ENCODE measurements at regions not wholly inside any gene's neighbourhood (a gene's known extent, or its start where the extent isn't known, plus 50 kb on each side); places are given as distances from the start of the nearest gene placed in this dataset.

DNA sequence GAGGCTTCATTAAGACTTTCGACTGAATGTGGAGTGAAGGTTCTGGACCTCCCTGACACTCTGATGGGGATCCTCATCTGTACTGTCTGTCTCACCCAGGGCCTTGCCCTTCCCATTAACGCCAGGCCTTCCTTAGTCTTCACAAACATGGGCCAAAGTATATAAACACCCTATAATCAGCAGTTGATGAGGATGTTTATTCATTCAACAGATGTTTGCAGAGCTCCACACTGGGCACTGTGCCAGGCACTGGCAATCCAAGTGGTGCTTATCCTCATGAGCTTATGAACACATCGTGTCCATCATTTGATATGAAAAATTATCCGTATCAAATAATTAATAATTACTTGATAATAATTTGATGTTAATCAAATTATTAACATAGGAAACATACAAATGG, 454.4 kb downstream of the FUT8 start:
- peaks cover 40% of the 10 kb centered on the region for H3K4me1 Mint-ChIP-seq (ENCODE audit: low read depth)
- no peaks in the 10 kb centered on the region for H3K9me3 Mint-ChIP-seq
- peaks cover 4% of the 10 kb centered on the region for H3K36me3 Mint-ChIP-seq (ENCODE audit: low read depth)
- no peak overlapping the region for H3K27ac Mint-ChIP-seq
- no peaks in the 10 kb centered on the region for H3K27me3 Mint-ChIP-seq (ENCODE audit: low read depth)
- no peak for DNase-seq (ENCODE audit: low spot score)
- no peak overlapping the region for H3K4me3 Mint-ChIP-seq

- no peak for DNase-seq (ENCODE audit: low spot score)
- Mint-ChIP-seq H3K36me3 (ENCODE audit: low read depth) (peaks cover 3% of the 10 kb centered on the region), H3K27me3 (ENCODE audit: low read depth) (no peaks in the 10 kb centered on the region), H3K27ac (no peak overlapping the region), H3K9me3 (no peaks in the 10 kb centered on the region), H3K4me3 (no peak overlapping the region), H3K4me1 (ENCODE audit: low read depth) (peaks cover 35% of the 10 kb centered on the region)
Measured at GRCh38 chr14:65867333-65867732, 454.8 kb downstream of the FUT8 start.

DNA sequence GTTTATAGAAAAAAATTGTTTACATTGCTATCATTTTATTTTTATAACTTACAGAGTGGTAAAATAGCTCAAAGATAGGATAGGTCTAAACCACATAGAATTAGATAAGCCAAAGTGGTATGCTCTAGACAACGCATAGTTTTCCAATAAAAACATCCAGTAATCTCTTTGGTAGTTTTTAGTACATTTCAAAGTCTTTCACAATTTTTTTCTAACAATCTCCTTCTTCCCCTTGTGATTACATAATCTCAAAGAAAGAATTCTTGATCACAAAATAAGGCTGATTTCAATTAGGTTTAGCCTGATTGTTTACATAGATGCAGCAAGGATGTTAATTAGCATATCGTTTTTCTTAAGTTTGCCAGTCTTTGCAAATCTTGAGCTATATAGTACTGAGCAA, 460.0 kb downstream of the FUT8 start:
- H3K27me3 Mint-ChIP-seq (ENCODE audit: low read depth): no peaks in the 10 kb centered on the region
- no peak overlapping the region for H3K27ac Mint-ChIP-seq
- DNase-seq (ENCODE audit: low spot score): no peak
- H3K9me3 Mint-ChIP-seq: no peaks in the 10 kb centered on the region
- peaks cover 9% of the 10 kb centered on the region for H3K4me1 Mint-ChIP-seq (ENCODE audit: low read depth)
- H3K4me3 Mint-ChIP-seq: no peak overlapping the region
- peaks cover 3% of the 10 kb centered on the region for H3K36me3 Mint-ChIP-seq (ENCODE audit: low read depth)

GRCh38 chr14:65877166-65877565, 464.6 kb downstream of the FUT8 start:
- H3K4me1 Mint-ChIP-seq (ENCODE audit: low read depth): peaks cover 36% of the 10 kb centered on the region
- H3K36me3 Mint-ChIP-seq (ENCODE audit: low read depth): peaks cover 20% of the 10 kb centered on the region
- H3K27ac Mint-ChIP-seq: peak overlapping the region; percentile 64
- H3K27me3 Mint-ChIP-seq (ENCODE audit: low read depth): no peaks in the 10 kb centered on the region
- no peak for DNase-seq (ENCODE audit: low spot score)
- H3K4me3 Mint-ChIP-seq: no peak overlapping the region
- H3K9me3 Mint-ChIP-seq: peaks cover 14% of the 10 kb centered on the region

DNA sequence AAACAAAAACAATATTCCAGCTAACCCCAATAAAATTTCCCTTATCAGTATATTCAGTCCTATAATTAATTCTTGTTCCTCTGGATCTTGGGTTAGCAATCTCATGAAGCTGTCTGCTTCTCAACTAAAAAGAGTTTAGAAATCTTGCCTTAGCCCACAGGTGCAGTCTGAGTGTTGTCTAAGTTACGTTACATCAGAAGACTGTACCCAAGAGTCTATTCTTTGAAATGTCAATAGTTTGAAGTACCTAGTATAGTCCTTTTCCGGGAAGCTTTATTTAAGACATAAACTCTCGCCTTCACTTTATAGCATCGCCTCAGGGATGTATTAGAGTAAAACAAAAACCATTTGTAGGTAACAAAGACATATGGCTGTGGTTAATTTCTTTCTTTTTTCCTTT, 465.1 kb downstream of the FUT8 start:
- H3K27ac Mint-ChIP-seq: peak overlapping the region; percentile 64
- peaks cover 16% of the 10 kb centered on the region for H3K9me3 Mint-ChIP-seq
- no peak for DNase-seq (ENCODE audit: low spot score)
- peaks cover 19% of the 10 kb centered on the region for H3K36me3 Mint-ChIP-seq (ENCODE audit: low read depth)
- peaks cover 36% of the 10 kb centered on the region for H3K4me1 Mint-ChIP-seq (ENCODE audit: low read depth)
- H3K4me3 Mint-ChIP-seq: peak overlapping the region; percentile 8
- no peaks in the 10 kb centered on the region for H3K27me3 Mint-ChIP-seq (ENCODE audit: low read depth)

DNA sequence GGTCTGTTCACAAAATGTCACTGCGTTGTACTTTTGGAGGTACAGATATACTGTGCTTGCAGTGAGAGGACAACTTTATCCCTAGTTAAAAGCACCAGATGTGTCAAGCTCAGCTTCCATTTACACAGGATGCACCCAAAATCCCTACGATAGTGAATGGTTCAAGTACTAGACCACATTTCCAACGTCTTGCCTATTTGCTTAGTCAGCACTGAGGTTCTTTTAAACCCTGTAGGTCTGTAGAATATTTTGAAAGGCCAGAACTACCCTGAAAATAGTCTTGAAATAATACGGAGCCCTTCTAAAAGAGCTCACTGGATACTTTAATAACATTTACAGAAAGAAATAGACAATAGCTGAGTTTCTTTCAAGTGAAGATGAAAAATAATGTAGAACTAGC, 466.1 kb downstream of the FUT8 start:
- peaks cover 26% of the 10 kb centered on the region for H3K36me3 Mint-ChIP-seq (ENCODE audit: low read depth)
- H3K4me3 Mint-ChIP-seq: no peak overlapping the region
- no peak for DNase-seq (ENCODE audit: low spot score)
- H3K27ac Mint-ChIP-seq: no peak overlapping the region
- peaks cover 34% of the 10 kb centered on the region for H3K4me1 Mint-ChIP-seq (ENCODE audit: low read depth)
- no peaks in the 10 kb centered on the region for H3K27me3 Mint-ChIP-seq (ENCODE audit: low read depth)
- peaks cover 25% of the 10 kb centered on the region for H3K9me3 Mint-ChIP-seq

DNA sequence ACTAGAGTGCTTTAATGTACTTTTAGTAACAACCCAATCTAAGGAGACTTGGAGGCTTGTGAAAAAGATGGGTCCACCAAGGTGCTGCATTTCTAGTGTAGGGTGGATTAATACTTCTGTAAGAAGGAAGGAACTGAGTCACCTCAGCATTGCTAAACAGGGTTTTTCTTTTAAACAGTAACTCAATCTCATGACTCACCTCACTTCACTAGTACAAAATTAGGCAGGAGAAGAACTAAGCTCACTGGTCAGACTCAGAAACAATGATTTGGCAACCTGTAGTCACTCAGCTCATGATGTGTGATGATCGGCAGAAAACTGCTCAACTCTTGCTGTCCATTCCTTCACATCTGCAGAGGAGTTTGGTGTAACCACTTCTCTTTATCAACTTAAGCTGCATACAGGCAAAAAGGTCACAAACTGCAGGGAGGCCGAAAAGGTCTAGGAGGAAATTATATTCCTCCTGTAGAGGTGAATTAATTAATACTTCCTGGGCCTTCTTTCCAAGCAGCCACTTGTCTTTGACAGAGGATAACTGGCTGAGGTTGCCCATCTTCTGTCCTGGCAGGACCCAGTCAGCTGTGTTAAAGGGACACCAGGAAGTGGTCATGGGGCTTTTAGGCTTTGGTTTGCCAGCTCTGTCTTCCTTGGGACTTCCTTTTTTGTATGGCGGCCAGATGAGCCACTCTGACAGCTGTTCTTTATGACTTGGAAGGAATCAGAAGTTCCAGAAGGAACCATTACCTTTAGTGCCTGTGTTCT, 466.9 kb downstream of the FUT8 start:
- Mint-ChIP-seq H3K27ac (peak overlapping the region; percentile 65), H3K36me3 (ENCODE audit: low read depth) (peaks cover 30% of the 10 kb centered on the region), H3K9me3 (peaks cover 30% of the 10 kb centered on the region), H3K4me1 (ENCODE audit: low read depth) (peaks cover 38% of the 10 kb centered on the region), H3K27me3 (ENCODE audit: low read depth) (peaks cover 4% of the 10 kb centered on the region), H3K4me3 (no peak overlapping the region)
- DNase-seq (ENCODE audit: low spot score): peak; percentile 12

GRCh38 chr14:65880507-65880906, 468.0 kb downstream of the FUT8 start:
- Mint-ChIP-seq H3K27me3 (ENCODE audit: low read depth) (peaks cover 4% of the 10 kb centered on the region), H3K9me3 (peaks cover 30% of the 10 kb centered on the region), H3K27ac (peak overlapping the region; percentile 38), H3K36me3 (ENCODE audit: low read depth) (peaks cover 30% of the 10 kb centered on the region), H3K4me3 (no peak overlapping the region), H3K4me1 (ENCODE audit: low read depth) (peaks cover 38% of the 10 kb centered on the region)
- no peak for DNase-seq (ENCODE audit: low spot score)

DNA sequence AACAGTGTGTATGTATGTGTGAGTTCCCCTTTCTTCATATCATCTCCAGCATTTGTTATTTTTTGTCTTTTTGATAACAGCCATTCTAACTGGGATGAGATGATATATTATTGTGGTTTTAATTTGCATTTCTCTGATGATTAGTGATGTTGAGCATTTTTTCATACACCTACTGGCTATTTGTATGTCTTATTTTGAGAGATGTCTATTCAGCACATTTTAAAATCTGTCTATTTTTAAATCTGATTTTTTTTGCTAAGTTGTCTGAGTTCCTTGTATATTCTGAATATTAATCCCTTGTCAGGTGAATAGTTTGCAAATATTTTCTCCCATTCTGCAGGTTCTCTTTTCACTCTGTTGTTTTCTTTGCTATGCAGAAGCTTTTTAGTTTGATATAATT, 469.1 kb downstream of the FUT8 start:
- Mint-ChIP-seq H3K4me1 (ENCODE audit: low read depth) (peaks cover 38% of the 10 kb centered on the region), H3K4me3 (no peak overlapping the region), H3K9me3 (peaks cover 30% of the 10 kb centered on the region), H3K27ac (no peak overlapping the region), H3K27me3 (ENCODE audit: low read depth) (peaks cover 4% of the 10 kb centered on the region), H3K36me3 (ENCODE audit: low read depth) (peaks cover 30% of the 10 kb centered on the region)
- DNase-seq (ENCODE audit: low spot score): no peak

- DNase-seq (ENCODE audit: low spot score): no peak
- Mint-ChIP-seq H3K4me3 (no peak overlapping the region), H3K9me3 (peaks cover 11% of the 10 kb centered on the region), H3K27me3 (ENCODE audit: low read depth) (peaks cover 4% of the 10 kb centered on the region), H3K4me1 (ENCODE audit: low read depth) (peaks cover 13% of the 10 kb centered on the region), H3K27ac (no peak overlapping the region), H3K36me3 (ENCODE audit: low read depth) (peaks cover 15% of the 10 kb centered on the region)
Measured at GRCh38 chr14:65888677-65889076, 476.1 kb downstream of the FUT8 start.

DNA sequence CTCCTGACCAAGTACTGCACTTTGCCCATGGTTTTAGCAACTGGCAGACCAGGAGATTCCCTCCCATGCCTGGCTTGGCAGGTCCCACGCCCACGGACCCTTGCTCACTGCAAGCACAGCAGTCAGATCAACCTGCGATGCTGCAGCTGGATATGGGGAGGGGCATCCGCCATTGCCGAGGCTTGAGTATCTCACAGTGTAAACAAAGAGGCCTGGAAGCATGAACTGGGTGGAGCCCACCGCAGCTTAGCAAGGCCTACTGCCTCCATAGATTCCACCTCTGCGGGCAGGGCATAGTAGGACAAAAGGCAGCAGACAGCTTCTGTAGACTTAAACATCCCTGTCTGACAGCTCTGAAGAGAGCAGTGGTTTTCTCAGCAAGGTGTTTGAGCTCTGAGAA, 479.8 kb downstream of the FUT8 start:
- Mint-ChIP-seq H3K9me3 (peaks cover 34% of the 10 kb centered on the region), H3K36me3 (ENCODE audit: low read depth) (peaks cover 30% of the 10 kb centered on the region), H3K27ac (no peak overlapping the region), H3K4me3 (no peak overlapping the region), H3K27me3 (ENCODE audit: low read depth) (peaks cover 4% of the 10 kb centered on the region), H3K4me1 (ENCODE audit: low read depth) (peaks cover 9% of the 10 kb centered on the region)
- no peak for DNase-seq (ENCODE audit: low spot score)

- Mint-ChIP-seq H3K36me3 (ENCODE audit: low read depth) (peaks cover 44% of the 10 kb centered on the region), H3K27ac (no peak overlapping the region), H3K27me3 (ENCODE audit: low read depth) (peaks cover 3% of the 10 kb centered on the region), H3K4me1 (ENCODE audit: low read depth) (peaks cover 11% of the 10 kb centered on the region), H3K4me3 (no peak overlapping the region), H3K9me3 (peaks cover 60% of the 10 kb centered on the region)
- DNase-seq (ENCODE audit: low spot score): no peak
Measured at GRCh38 chr14:65900164-65900563, 487.6 kb downstream of the FUT8 start.

- Mint-ChIP-seq H3K27ac (no peak overlapping the region), H3K36me3 (ENCODE audit: low read depth) (peaks cover 36% of the 10 kb centered on the region), H3K9me3 (peaks cover 50% of the 10 kb centered on the region), H3K4me3 (no peak overlapping the region), H3K27me3 (ENCODE audit: low read depth) (peaks cover 6% of the 10 kb centered on the region), H3K4me1 (ENCODE audit: low read depth) (peaks cover 11% of the 10 kb centered on the region)
- DNase-seq (ENCODE audit: low spot score): no peak
Measured at GRCh38 chr14:65901595-65901994, 489.1 kb downstream of the FUT8 start.

DNA sequence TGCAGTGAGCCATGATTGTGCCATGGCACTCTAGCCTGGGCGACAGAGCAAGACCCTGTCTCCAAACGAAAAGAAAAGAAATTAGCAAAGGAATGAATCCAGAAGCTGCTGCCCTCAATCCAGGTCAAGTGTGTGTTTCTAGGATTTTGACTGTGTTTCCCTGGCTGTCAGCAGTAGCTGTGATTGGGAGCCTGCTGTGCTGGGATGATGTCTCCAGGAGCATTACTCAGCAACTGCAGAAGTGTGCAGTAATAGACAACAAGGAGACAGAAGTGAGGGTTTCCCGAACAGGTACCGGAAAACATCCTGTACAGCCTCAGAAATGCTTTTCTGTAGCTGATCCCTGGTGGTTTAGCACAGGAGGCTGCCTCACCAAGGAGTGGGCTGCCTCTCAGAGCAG, 492.5 kb downstream of the FUT8 start:
- Mint-ChIP-seq H3K27ac (no peak overlapping the region), H3K27me3 (ENCODE audit: low read depth) (peaks cover 16% of the 10 kb centered on the region), H3K4me1 (ENCODE audit: low read depth) (peaks cover 13% of the 10 kb centered on the region), H3K9me3 (peaks cover 28% of the 10 kb centered on the region), H3K4me3 (no peak overlapping the region), H3K36me3 (ENCODE audit: low read depth) (peaks cover 19% of the 10 kb centered on the region)
- DNase-seq (ENCODE audit: low spot score): no peak

DNA sequence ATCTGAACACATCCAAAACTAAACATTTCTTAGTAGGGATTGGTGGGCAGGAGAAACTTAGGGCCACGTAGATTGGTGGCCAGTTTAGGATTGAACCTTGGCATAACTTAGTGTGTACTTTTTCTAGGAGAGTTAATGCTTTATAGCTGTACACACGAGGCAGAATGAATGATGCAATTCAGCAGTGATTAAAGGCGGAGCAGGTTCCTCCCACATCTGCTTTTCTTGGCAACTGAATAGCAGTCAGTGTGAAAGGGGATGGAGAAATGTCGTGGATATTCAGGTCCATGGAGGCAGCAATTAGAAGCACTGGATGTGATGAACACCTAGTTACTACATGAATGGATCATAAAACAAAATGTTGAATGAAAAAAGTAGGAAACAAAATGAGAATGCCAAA, 493.8 kb downstream of the FUT8 start:
- Mint-ChIP-seq H3K27me3 (ENCODE audit: low read depth) (peaks cover 19% of the 10 kb centered on the region), H3K4me3 (no peak overlapping the region), H3K27ac (no peak overlapping the region), H3K4me1 (ENCODE audit: low read depth) (peaks cover 19% of the 10 kb centered on the region), H3K9me3 (peaks cover 15% of the 10 kb centered on the region), H3K36me3 (ENCODE audit: low read depth) (peaks cover 8% of the 10 kb centered on the region)
- no peak for DNase-seq (ENCODE audit: low spot score)
